ENCODE measurements at regions not wholly inside any gene's neighbourhood (a gene's known extent, or its start where the extent isn't known, plus 50 kb on each side); places are given as distances from the start of the nearest gene placed in this dataset.
"Not testable (repeated sequence)": the region's sequence is repeated elsewhere in the genome, so short reads cannot be mapped to it uniquely, and the experiment has no call there.

GRCh38 chr22:49697047-49697446 is 130.6 kb downstream of the BRD1 start:
- no peak for DNase-seq (ENCODE audit: low spot score)

- DNase-seq (ENCODE audit: low spot score), result no peak
Measured at GRCh38 chr22:49694462-49695260, 133.0 kb downstream of the BRD1 start.

GRCh38 chr22:49693848-49694247 is 133.8 kb downstream of the BRD1 start:
- no peak for DNase-seq (ENCODE audit: low spot score)

- DNase-seq (ENCODE audit: low spot score), result no peak
Measured at GRCh38 chr22:49693416-49693815, 134.3 kb downstream of the BRD1 start.

GRCh38 chr22:49692499-49693225 is 135.0 kb downstream of the BRD1 start:
- no peak for DNase-seq (ENCODE audit: low spot score)

- DNase-seq (ENCODE audit: low spot score), result no peak
Measured at GRCh38 chr22:49691256-49691655, 136.4 kb downstream of the BRD1 start.

GRCh38 chr22:49690454-49690853 is 137.2 kb downstream of the BRD1 start:
- DNase-seq (ENCODE audit: low spot score), result no peak

GRCh38 chr22:49689858-49690257 is 137.8 kb downstream of the BRD1 start:
- no peak for DNase-seq (ENCODE audit: low spot score)

GRCh38 chr22:49689255-49689770 is 138.4 kb downstream of the BRD1 start:
- no peak for DNase-seq (ENCODE audit: low spot score)

- DNase-seq (ENCODE audit: low spot score), result no peak
Measured at GRCh38 chr22:49688516-49689254, 139.0 kb downstream of the BRD1 start.

GRCh38 chr22:49687786-49688515 is 139.7 kb downstream of the BRD1 start:
- DNase-seq (ENCODE audit: low spot score), result no peak

- no peak for DNase-seq (ENCODE audit: low spot score)
Measured at GRCh38 chr22:49687333-49687732, 140.3 kb downstream of the BRD1 start.

- DNase-seq (ENCODE audit: low spot score), result no peak
Measured at GRCh38 chr22:49686495-49687219, 141.0 kb downstream of the BRD1 start.

GRCh38 chr22:49685686-49686085 is 142.0 kb downstream of the BRD1 start:
- DNase-seq (ENCODE audit: low spot score), result no peak

GRCh38 chr22:49685116-49685515 is 142.6 kb downstream of the BRD1 start:
- no peak for DNase-seq (ENCODE audit: low spot score)

- DNase-seq (ENCODE audit: low spot score), result no peak
Measured at GRCh38 chr22:49683032-49683431, 144.6 kb downstream of the BRD1 start.

- DNase-seq (ENCODE audit: low spot score), result not testable (repeated sequence)
Measured at GRCh38 chr22:49680819-49681218, 146.9 kb downstream of the BRD1 start.

- DNase-seq (ENCODE audit: low spot score), result no peak
Measured at GRCh38 chr22:49678842-49679170, 148.9 kb downstream of the BRD1 start.

GRCh38 chr22:49678137-49678841 is 149.4 kb downstream of the BRD1 start:
- no peak for DNase-seq (ENCODE audit: low spot score)

GRCh38 chr22:49677495-49677889 is 150.2 kb downstream of the BRD1 start:
- DNase-seq (ENCODE audit: low spot score), result no peak

All from SW480 (cell line).